Calu3 (cell line): ENCODE measurements at regions not wholly inside any gene's neighbourhood (a gene's known extent, or its start where the extent isn't known, plus 50 kb on each side); places are given as distances from the start of the nearest gene placed in this dataset.

ENCODE experiments used
- BruUV-seq: library from RNA; stranded (reverse); fragments of 400-500 nt; replicated peaks from 2 replicates; lab custom pipeline; 2021; lab: Mats Ljungman, UMichigan
- CTCF ChIA-PET: fragments of 300-600 bp; sonication (Branson Sonifier 250); formaldehyde crosslinking; loops from one replicate; lab custom pipeline; 2022; ENCODE audit warnings: antibody characterized with exemption; lab: Charles Lee
- DNase-seq: peaks from one replicate; pipeline ENCODE4 v3.0.0; 2022
- H3K27ac Mint-ChIP-seq: one replicate; pipeline ENCODE4 v1.8.0; 2022; ENCODE audit warnings: mixed read lengths; ENCODE audit not compliant: unreplicated experiment
- H3K27me3 Mint-ChIP-seq: one replicate; pipeline ENCODE4 v1.8.0; 2022; ENCODE audit warnings: mixed read lengths; ENCODE audit not compliant: unreplicated experiment
- H3K36me3 Mint-ChIP-seq: one replicate; pipeline ENCODE4 v1.8.0; 2022; ENCODE audit warnings: mild to moderate bottlenecking, moderate library complexity, mixed read lengths; ENCODE audit not compliant: insufficient read depth, unreplicated experiment
- H3K4me1 Mint-ChIP-seq: one replicate; pipeline ENCODE4 v1.8.0; 2022; ENCODE audit warnings: mild to moderate bottlenecking, low read depth, mixed read lengths; ENCODE audit not compliant: unreplicated experiment
- H3K4me3 Mint-ChIP-seq: one replicate; pipeline ENCODE4 v1.8.0; 2022; ENCODE audit warnings: mild to moderate bottlenecking, low read depth, moderate library complexity, mixed read lengths; ENCODE audit not compliant: unreplicated experiment
- H3K9me3 Mint-ChIP-seq: one replicate; pipeline ENCODE4 v1.8.0; 2022; ENCODE audit warnings: low read depth, mixed read lengths; ENCODE audit not compliant: unreplicated experiment
- intact Hi-C: fragments of 100-400 bp; cut with micrococcal nuclease; formaldehyde crosslinking; loops from one replicate; pipeline ENCODE4 v1.10.0; 2022; ENCODE audit not compliant: unreplicated experiment
- TF ChIP-seq, protein P1 (sequence below): fragments of 200-600 bp; IDR thresholded peaks from one replicate; pipeline ENCODE4 v1.8.0; 2022; ENCODE audit warnings: antibody characterized with exemption; ENCODE audit not compliant: unreplicated experiment

DNA sequence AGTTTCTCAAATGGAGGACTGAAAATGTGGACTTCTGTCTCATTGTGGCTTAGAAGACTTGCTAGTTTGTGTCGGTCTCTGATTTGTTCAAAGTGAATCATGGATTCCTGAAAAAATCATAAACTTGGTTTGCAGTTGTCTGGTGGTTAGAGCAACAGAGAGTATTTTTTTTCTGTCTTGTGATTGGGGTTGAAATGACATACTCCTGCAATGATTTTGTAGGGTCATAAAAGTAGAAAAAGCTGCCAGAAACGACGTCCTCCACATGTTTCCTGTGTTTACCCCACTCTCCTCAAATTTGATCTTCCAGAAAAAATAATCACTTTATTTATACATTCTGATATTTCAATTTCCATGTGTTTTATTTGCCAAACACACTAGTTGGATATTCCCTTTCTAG is 219.2 kb upstream of the PGR start:
- peaks cover 22% of the 10 kb centered on the region for H3K27me3 Mint-ChIP-seq

DNA sequence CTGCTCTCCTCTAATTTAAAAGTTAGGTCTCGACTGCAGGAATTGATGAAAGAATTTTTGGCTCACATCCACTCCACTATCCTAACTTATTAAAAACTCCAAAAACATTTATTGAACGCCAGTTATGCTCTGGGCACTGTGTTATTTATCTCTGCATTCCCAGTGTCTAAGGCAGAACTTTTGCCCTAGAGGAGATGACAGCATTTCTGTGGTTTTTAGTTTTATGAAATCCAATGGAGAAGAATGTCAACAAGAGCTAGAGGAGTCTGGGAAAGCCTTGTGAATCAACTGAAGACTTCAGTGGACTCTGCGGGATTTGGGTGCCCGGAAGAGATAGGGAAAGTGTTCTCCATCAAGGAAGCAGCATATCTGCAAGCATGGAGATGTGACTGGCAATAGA is 217.0 kb upstream of the PGR start:
- DNase-seq, result no peak
- CTCF ChIA-PET, result no interaction called here
- no peaks in the 10 kb centered on the region for H3K36me3 Mint-ChIP-seq
- H3K27me3 Mint-ChIP-seq, result peaks cover 22% of the 10 kb centered on the region
- TF ChIP-seq, protein P1, sequence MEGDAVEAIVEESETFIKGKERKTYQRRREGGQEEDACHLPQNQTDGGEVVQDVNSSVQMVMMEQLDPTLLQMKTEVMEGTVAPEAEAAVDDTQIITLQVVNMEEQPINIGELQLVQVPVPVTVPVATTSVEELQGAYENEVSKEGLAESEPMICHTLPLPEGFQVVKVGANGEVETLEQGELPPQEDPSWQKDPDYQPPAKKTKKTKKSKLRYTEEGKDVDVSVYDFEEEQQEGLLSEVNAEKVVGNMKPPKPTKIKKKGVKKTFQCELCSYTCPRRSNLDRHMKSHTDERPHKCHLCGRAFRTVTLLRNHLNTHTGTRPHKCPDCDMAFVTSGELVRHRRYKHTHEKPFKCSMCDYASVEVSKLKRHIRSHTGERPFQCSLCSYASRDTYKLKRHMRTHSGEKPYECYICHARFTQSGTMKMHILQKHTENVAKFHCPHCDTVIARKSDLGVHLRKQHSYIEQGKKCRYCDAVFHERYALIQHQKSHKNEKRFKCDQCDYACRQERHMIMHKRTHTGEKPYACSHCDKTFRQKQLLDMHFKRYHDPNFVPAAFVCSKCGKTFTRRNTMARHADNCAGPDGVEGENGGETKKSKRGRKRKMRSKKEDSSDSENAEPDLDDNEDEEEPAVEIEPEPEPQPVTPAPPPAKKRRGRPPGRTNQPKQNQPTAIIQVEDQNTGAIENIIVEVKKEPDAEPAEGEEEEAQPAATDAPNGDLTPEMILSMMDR, result no peak
- H3K9me3 Mint-ChIP-seq, result no peaks in the 10 kb centered on the region
- BruUV-seq, result no TSS peak
- H3K4me3 Mint-ChIP-seq, result no peak overlapping the region
- H3K27ac Mint-ChIP-seq, result no peak overlapping the region
- no peaks in the 10 kb centered on the region for H3K4me1 Mint-ChIP-seq
- intact Hi-C loops, result no loop called here

More for the DNA sequence above, 219.2 kb upstream of the PGR start:
- CTCF ChIA-PET, result no interaction called here
- H3K4me3 Mint-ChIP-seq, result no peak overlapping the region
- H3K27ac Mint-ChIP-seq, result no peak overlapping the region
- no peaks in the 10 kb centered on the region for H3K9me3 Mint-ChIP-seq
- H3K4me1 Mint-ChIP-seq, result no peaks in the 10 kb centered on the region
- no peak for DNase-seq
- H3K36me3 Mint-ChIP-seq, result no peaks in the 10 kb centered on the region
- TF ChIP-seq, protein P1, result no peak
- BruUV-seq, result no TSS peak
- intact Hi-C loops, result no loop called here

DNA sequence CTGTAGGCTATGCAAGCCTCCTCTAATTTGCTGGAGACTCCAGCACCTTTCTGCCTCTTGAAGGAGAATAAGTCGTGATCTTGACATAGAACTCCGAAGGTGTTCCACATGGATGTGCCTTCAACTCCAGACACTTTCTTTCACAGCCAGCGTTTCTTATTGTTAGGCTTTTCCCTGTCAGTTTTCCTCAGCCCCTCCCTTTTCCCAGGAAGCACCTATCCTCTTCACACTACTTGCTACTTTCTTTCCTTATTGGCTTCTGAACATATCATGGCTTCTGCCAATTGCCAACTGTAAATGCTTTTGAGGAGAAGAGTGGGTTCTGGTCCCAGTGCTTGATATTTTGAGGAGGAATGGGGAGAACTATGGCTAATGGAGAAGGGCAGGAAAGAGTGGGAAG is 216.3 kb upstream of the PGR start:
- H3K4me3 Mint-ChIP-seq, result no peak overlapping the region
- peaks cover 22% of the 10 kb centered on the region for H3K27me3 Mint-ChIP-seq
- TF ChIP-seq, protein P1, result no peak
- no peaks in the 10 kb centered on the region for H3K4me1 Mint-ChIP-seq
- H3K9me3 Mint-ChIP-seq, result no peaks in the 10 kb centered on the region
- intact Hi-C loops, result no loop called here
- no TSS peak for BruUV-seq
- CTCF ChIA-PET, result no interaction called here
- no peak for DNase-seq
- no peaks in the 10 kb centered on the region for H3K36me3 Mint-ChIP-seq
- H3K27ac Mint-ChIP-seq, result no peak overlapping the region

DNA sequence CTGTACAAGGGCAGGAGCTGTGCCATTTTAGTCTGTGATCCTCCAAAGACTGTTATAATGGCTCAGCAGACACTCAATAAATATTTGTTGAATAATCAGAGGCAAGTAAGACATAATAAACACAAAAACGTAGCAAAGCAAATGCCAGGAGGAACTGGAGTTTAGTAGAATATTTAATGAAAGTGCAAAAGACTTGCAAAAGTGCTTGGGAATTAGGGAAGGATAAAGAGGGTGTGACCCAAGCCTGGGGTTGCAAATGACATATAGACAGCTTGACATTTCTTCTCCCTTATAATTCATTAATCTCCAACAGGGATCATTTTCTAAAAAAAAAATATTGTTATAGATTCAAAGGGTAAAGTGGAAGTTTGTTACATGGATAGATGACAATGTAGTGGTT is 212.7 kb upstream of the PGR start:
- Mint-ChIP-seq H3K9me3 (no peaks in the 10 kb centered on the region), H3K4me1 (no peaks in the 10 kb centered on the region), H3K4me3 (no peak overlapping the region), H3K36me3 (no peaks in the 10 kb centered on the region), H3K27ac (no peak overlapping the region), H3K27me3 (peaks cover 22% of the 10 kb centered on the region)
- BruUV-seq, result no TSS peak
- intact Hi-C loops, result no loop called here
- CTCF ChIA-PET, result no interaction called here
- DNase-seq, result no peak
- TF ChIP-seq, protein P1, result no peak
